ENCODE measurements at regions not wholly inside any gene's neighbourhood (a gene's known extent, or its start where the extent isn't known, plus 50 kb on each side); places are given as distances from the start of the nearest gene placed in this dataset.

- Histone ChIP-seq H3K27ac (ENCODE audit: control insufficient read depth, insufficient read depth) (no peak overlapping the region), H3K4me1 (ENCODE audit: control insufficient read depth, insufficient read depth, low read length) (no peaks in the 10 kb centered on the region), H3K9me3 (replicated peaks; ENCODE audit: control insufficient read depth, insufficient read depth, low read length) (no peaks in the 10 kb centered on the region; the same call in 2 of the 3 replicates), H3K4me2 (ENCODE audit: control insufficient read depth, insufficient read depth) (no peak overlapping the region), H3K36me3 (ENCODE audit: control insufficient read depth in 2 of 2, insufficient read depth in 2 of 2, low read length in 1 of 2) (no peaks in the 10 kb centered on the region), H2AFZ (ENCODE audit: control insufficient read depth, low read depth, low read length) (no peak overlapping the region), H4K20me1 (ENCODE audit: control insufficient read depth, insufficient read depth) (no peaks in the 10 kb centered on the region), H3K9ac (ENCODE audit: control insufficient read depth, insufficient read depth, low read length) (no peak overlapping the region), H3K27me3 (replicated peaks in 1 of 2; ENCODE audit: control insufficient read depth in 2 of 2, insufficient read depth in 2 of 2, low read length in 1 of 2) (no peaks in the 10 kb centered on the region), H3K79me2 (ENCODE audit: control insufficient read depth, insufficient read depth, low read length) (no peaks in the 10 kb centered on the region), H3K4me3 (no peak overlapping the region)
- CTCF ChIA-PET: no interaction called here
- TF ChIP-seq BHLHE40 (IDR thresholded peaks at IDR 0.05; ENCODE audit: borderline replicate concordance in 1 of 2, low read depth in 2 of 2, low read length in 1 of 2) (no peak), ETV6 (conservative IDR thresholded peaks at IDR 0.05 in 1 of 2, IDR thresholded peaks at IDR 0.05 in 1 of 2; ENCODE audit: borderline replicate concordance in 1 of 2, low read depth in 1 of 2) (no peak), HDAC6 (IDR thresholded peaks at IDR 0.05; ENCODE audit: unreplicated experiment) (no peak), SREBF1 (IDR thresholded peaks at IDR 0.05; ENCODE audit: low read length) (no peak), NKRF (conservative IDR thresholded peaks at IDR 0.05) (no peak), BMI1 (IDR thresholded peaks at IDR 0.05; ENCODE audit: borderline replicate concordance) (no peak), BCL3 (IDR thresholded peaks at IDR 0.05; ENCODE audit: borderline replicate concordance, insufficient read depth, low read depth, low read length, poor library complexity, severe bottlenecking) (no peak), POLR2A (IDR thresholded peaks at IDR 0.05; ENCODE audit: low read depth, low read length) (no peak)
- no TSS peak for BruUV-seq (replicated peaks)
- intact Hi-C loops (cut with micrococcal nuclease; ENCODE audit: unreplicated experiment) (no loop called here), in situ Hi-C loops (cut with MboI) (no loop called here)
- SMC1A ChIA-PET (ENCODE audit: uncharacterized antibody, unreplicated experiment): no interaction called here
- FAIRE-seq: no peak
- POLR2A ChIA-PET: no interaction called here
- RAD21 ChIA-PET (ENCODE audit: unreplicated experiment): no interaction called here
- 21% methylated on average over 5 of the region's 5 CpGs for WGBS (ENCODE audit: insufficient coverage, insufficient replicate concordance, low lambda C conversion rate, missing lambda C conversion rate)
- no peak for ATAC-seq
- DNase-seq (ENCODE audit: low read depth, low spot score): no peak
Observed at GRCh38 chr15:46061002-46061401, 426.2 kb downstream of the SQOR start.

Data from GM12878 (cell line).